ENCODE measurements at regions not wholly inside any gene's neighbourhood (a gene's known extent, or its start where the extent isn't known, plus 50 kb on each side); places are given as distances from the start of the nearest gene placed in this dataset.

DNA sequence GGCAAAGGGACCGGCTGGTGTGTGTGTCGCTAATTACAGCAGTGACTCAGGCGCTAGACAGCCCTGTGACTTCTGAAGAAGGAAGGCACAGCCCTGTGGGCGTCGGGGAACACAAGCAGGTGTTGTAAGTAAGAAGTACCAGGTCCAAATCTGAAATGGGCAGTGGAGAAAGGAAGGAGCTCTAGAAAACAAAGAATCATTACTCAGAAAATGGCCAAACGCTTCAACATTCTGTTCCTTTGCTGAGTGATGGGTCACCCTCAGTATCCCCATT is 106.8 kb downstream of the PXDC1 start:
- ATAC-seq = no peak
- H3K4me1 ChIP-seq = no peaks in the 10 kb centered on the region
- no peaks in the 10 kb centered on the region for H3K36me3 ChIP-seq (replicated peaks in 1 of 2; ENCODE audit: insufficient read depth in 1 of 2, low read depth in 2 of 2)
- no peak overlapping the region for H3K4me3 ChIP-seq
- no peaks in the 10 kb centered on the region for H3K9me3 ChIP-seq
- 47 to 54% methylated on average over 6 of the region's 6 CpGs for WGBS, 2 donors
- intact Hi-C loops (cut with DNase I) = no loop called here
- TF ChIP-seq, protein P1, sequence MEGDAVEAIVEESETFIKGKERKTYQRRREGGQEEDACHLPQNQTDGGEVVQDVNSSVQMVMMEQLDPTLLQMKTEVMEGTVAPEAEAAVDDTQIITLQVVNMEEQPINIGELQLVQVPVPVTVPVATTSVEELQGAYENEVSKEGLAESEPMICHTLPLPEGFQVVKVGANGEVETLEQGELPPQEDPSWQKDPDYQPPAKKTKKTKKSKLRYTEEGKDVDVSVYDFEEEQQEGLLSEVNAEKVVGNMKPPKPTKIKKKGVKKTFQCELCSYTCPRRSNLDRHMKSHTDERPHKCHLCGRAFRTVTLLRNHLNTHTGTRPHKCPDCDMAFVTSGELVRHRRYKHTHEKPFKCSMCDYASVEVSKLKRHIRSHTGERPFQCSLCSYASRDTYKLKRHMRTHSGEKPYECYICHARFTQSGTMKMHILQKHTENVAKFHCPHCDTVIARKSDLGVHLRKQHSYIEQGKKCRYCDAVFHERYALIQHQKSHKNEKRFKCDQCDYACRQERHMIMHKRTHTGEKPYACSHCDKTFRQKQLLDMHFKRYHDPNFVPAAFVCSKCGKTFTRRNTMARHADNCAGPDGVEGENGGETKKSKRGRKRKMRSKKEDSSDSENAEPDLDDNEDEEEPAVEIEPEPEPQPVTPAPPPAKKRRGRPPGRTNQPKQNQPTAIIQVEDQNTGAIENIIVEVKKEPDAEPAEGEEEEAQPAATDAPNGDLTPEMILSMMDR (IDR thresholded peaks at IDR 0.05) = no peak
- no peak for TF ChIP-seq POLR2A (IDR thresholded peaks at IDR 0.05)
- DNase-seq = no peak
- no peak overlapping the region for H3K27ac ChIP-seq
- no peaks in the 10 kb centered on the region for H3K27me3 ChIP-seq

DNA sequence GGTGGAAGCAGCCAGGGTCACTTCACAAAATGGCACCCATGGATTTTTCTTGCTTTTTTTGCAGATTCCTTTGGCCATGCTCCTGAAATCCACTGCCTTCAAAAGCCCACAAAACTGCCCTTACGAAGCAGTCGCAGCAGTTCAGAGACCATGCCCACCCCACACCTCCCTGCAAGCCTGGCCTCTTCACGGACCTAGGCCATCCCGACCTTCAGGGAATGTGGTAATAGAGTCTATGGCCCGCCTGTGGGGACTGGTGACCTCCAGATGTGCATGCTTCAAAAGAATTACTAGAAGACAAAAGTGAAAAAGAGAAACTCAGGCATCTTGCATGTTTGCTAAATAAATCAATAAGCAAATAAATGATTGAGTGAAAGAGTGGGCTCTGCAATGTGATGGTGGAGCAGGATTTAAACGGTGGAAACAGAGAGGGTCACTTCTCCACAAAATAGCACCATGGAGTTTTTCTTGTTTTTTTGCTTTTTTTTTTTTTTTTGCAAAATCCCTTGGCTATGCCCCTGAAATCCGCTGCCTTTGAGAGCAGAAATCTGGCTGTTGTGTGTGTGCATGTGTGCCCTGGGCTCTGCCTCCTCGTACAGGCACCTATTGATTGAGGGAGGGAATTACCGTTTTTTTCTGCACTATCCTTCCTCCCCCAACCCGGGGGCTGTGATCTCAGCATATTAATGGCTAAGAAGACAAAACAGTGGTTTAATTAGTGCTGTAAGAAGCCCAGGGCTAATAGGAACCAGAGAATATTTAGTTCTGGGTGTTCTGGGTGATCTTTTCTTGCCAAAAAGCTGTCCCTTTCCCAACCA is 107.4 kb downstream of the PXDC1 start:
- Histone ChIP-seq H3K4me3 (no peak overlapping the region), H3K9me3 (no peaks in the 10 kb centered on the region), H3K36me3 (replicated peaks in 1 of 2; ENCODE audit: insufficient read depth in 1 of 2, low read depth in 2 of 2) (no peaks in the 10 kb centered on the region), H3K4me1 (no peaks in the 10 kb centered on the region), H3K27ac (no peak overlapping the region), H3K27me3 (no peaks in the 10 kb centered on the region)
- 55 to 56% methylated on average over 10 of the region's 10 CpGs for WGBS, 2 donors
- ATAC-seq (no peak), DNase-seq (no peak)
- intact Hi-C loops (cut with DNase I) = no loop called here
- TF ChIP-seq, protein P1 (IDR thresholded peaks at IDR 0.05) = no peak
- no peak for TF ChIP-seq POLR2A (IDR thresholded peaks at IDR 0.05)

DNA sequence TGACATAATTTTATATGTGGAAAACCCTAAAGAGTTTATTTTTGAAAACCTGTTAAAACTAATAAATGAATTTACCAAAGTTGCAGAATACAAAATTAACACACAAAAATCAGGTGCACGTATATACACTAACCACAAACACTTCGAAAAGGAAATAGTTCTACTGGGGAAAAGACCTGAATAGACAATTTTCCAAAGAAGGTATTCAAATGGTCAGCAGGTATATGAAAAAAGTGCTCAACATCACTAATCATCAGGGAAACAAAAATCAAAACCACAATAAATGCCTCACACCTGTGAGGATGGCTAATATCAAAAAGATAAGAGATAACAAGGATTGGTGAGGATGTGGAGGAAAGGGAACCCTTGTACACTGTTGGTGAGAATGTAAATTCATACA is 110.6 kb downstream of the PXDC1 start:
- no peaks in the 10 kb centered on the region for H3K9me3 ChIP-seq
- H3K36me3 ChIP-seq (replicated peaks in 1 of 2; ENCODE audit: insufficient read depth in 1 of 2, low read depth in 2 of 2) = no peaks in the 10 kb centered on the region
- no peaks in the 10 kb centered on the region for H3K4me1 ChIP-seq
- H3K4me3 ChIP-seq = no peak overlapping the region
- DNase-seq (no peak), ATAC-seq (no peak)
- H3K27me3 ChIP-seq = no peaks in the 10 kb centered on the region
- TF ChIP-seq, protein P1 (IDR thresholded peaks at IDR 0.05) = no peak
- no peak for TF ChIP-seq POLR2A (IDR thresholded peaks at IDR 0.05)
- 82 to 83% methylated on average over 2 of the region's 2 CpGs for WGBS, 2 donors
- intact Hi-C loops (cut with DNase I) = no loop called here
- no peak overlapping the region for H3K27ac ChIP-seq

DNA sequence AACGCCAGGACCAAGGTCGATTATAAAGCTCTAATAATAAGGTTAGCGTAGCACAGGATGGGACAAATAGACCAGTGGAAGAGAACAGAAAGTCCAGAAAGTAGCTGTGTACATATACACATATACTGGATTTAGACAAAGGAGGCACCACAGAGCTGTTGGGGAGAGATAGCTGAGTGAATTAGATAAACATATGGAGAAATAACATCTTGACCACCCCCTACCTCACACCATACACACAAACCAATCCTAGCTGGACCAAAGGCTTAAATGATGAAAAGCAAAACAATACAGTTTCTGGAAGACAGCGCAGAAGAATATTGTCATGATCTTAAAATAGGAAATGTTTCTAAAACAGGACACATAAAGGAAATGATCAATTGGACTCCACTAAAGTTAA is 112.9 kb downstream of the PXDC1 start:
- intact Hi-C loops (cut with DNase I) = no loop called here
- H3K27me3 ChIP-seq = no peaks in the 10 kb centered on the region
- whole genome bisulfite sequencing, 2 donors = 64 to 81% methylated on average over 4 of the region's 4 CpGs
- TF ChIP-seq, protein P1 (IDR thresholded peaks at IDR 0.05) = no peak
- TF ChIP-seq POLR2A (IDR thresholded peaks at IDR 0.05) = no peak
- H3K4me1 ChIP-seq = no peaks in the 10 kb centered on the region
- H3K27ac ChIP-seq = no peak overlapping the region
- no peaks in the 10 kb centered on the region for H3K36me3 ChIP-seq (replicated peaks in 1 of 2; ENCODE audit: insufficient read depth in 1 of 2, low read depth in 2 of 2)
- H3K4me3 ChIP-seq = no peak overlapping the region
- H3K9me3 ChIP-seq = no peaks in the 10 kb centered on the region
- ATAC-seq (no peak), DNase-seq (no peak)

DNA sequence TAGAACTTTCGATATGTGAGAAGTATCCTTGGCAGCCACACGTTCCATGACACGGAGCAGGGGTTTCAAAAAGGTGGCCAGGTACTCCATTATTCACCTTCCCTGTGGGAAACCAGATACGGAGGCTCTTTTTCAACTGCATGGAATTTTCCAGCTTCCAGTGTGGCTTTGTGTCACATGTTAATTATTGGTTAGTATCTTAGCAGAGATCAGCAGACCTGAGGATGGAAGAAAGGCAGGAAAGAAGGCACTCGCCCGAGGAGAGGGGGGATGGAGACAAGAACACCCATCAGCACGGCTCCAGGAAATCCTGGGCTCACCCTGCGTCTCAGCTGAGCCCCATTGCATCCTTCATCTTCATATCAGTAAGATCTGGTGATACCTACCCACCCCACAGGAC is 115.5 kb downstream of the PXDC1 start:
- Histone ChIP-seq H3K4me1 (no peaks in the 10 kb centered on the region), H3K9me3 (no peaks in the 10 kb centered on the region), H3K4me3 (no peak overlapping the region), H3K27ac (no peak overlapping the region), H3K36me3 (replicated peaks in 1 of 2; ENCODE audit: insufficient read depth in 1 of 2, low read depth in 2 of 2) (no peaks in the 10 kb centered on the region), H3K27me3 (no peaks in the 10 kb centered on the region)
- ATAC-seq (no peak), DNase-seq (no peak)
- intact Hi-C loops (cut with DNase I) = no loop called here
- TF ChIP-seq, protein P1 (IDR thresholded peaks at IDR 0.05) = no peak
- 65 to 70% methylated on average over 7 to 8 of the region's 8 CpGs for WGBS, 2 donors
